Hepatic stellate cell (primary cell): ENCODE measurements at regions not wholly inside any gene's neighbourhood (a gene's known extent, or its start where the extent isn't known, plus 50 kb on each side); places are given as distances from the start of the nearest gene placed in this dataset.

ENCODE experiments used
- DNase-seq: peaks from one replicate; pipeline ENCODE4 v3.0.0; 2011; ENCODE audit warnings: low spot score

DNA sequence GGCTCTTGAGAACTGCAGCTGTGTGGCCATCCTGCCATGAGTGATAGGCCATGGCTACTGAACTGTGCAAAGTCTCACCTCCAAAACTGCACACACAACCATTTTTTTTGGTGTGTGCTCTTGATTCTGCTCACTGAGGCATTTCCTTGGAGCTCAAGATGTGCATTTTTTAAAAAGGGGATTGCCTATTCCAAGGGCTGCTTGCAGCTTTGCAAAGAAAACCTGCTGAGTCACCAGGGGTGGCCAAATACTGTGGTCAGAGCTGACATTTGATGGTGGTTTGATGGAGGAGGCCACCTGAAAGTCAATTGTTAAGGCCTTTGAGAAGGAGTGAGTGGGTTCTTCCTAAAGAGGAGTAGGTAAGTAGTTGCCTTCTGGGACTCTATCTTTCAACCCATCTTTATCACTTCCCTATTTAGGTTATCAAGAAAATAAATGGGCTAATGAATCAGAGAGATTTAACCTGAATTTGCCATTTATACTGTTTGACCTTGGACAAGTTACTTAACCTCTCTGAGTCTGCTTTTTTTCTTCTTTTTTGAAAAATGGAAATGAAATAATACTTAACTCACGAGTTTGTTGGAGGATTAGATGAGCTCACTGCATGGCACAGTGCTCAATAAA is 87.9 kb downstream of the CHST2 start:
- DNase-seq, result peak; percentile 58

DNA sequence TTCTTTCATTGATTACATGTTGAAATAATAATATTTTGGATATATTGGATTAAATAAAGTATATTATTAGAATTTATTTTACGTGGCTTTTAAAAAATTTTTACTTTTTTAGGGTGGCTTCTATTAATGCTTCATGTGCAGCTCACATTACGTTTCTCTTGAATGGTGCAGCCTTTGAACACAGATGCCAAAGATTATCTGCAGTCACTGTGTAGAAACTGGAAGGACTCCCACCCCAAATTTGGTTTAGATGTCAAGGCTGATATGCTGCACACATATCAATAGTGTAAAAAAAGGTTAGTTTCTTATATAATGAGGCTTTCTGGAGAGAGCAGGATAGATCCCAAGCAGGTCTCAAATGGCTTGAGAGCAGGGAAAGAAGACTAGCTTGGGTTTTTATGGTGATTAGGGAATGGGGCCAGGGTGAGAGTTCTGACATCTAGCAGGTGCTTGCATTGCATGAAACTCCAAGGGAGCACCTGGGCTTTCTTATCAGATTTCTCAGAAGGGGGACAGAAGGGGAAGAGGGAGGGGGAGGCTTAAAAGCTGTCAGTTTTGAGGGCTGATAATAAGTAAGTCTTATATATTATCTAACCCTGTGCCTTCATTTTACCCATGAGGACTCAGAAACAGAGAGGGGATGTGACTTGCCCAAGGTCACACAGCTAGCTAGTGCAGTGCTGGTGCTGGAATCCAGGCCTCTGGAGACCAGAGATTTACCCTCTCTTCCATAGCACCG is 89.6 kb downstream of the CHST2 start:
- no peak for DNase-seq

DNA sequence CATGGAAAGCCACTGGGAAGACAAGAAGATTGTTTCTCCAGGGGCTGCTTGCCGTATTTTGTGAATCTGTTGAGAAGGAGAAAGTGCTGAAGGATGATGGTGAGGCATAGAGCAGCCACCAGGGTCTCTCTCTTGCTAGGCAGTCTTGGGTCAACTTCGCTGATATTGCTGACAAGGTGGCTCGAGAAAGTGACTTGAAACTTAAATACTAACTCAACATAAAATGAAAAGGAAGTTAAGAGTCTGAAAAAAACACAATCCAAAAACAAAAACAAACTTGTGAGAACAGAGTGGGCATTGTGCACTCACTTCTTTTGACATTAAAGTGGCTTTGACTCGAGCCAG is 90.1 kb downstream of the CHST2 start:
- no peak for DNase-seq

DNA sequence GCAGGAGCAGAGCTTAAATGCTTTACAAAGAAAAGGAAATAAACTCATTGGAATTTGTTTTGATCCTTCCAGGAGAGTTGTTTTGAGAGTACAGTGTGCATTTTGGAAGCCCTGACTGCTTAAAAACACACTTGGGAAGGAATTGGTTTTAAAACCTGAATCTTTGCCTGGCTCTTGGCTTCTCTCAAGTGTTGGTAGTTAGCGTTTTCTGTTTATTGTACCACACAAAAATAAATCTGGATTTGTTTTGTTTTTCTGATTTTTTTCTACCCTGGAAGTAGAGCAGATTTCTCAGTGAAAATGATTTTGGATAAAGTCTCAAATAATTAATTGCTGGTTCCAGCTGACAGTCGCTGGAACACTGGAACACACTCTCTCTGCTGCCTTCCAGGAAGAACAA is 90.6 kb downstream of the CHST2 start:
- DNase-seq, result no peak

DNA sequence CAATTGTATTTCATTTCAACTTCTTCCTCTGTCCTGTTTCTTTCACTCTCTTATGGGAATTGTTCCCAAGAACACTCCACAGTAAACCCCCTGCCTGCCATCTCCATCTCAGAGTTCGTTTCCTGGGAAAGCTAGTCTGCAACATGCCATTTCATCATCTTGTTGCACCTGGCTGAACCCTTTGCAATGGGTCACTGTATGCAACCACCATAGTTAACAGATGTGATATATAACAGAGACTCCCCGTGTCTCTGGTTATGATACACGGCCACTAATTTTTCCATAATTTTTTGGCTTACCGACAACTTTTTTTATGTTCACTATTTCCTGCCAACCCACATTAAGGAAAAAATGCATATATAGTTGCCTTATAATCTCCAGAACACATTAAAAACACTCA is 95.5 kb downstream of the CHST2 start:
- no peak for DNase-seq
